Glutamatergic neuron (in vitro differentiated cells): ENCODE measurements at regions not wholly inside any gene's neighbourhood (a gene's known extent, or its start where the extent isn't known, plus 50 kb on each side); places are given as distances from the start of the nearest gene placed in this dataset.

Experiments
- DNase-seq: peaks from one replicate; pipeline ENCODE4 v3.0.0; 2022
- H3K27ac Mint-ChIP-seq: one replicate; pipeline ENCODE4 v1.8.0; 2020; ENCODE audit warnings: mild to moderate bottlenecking, mixed read lengths, inconsistent platforms; ENCODE audit not compliant: unreplicated experiment
- H3K27me3 Mint-ChIP-seq: one replicate; pipeline ENCODE4 v1.8.0; 2020; ENCODE audit warnings: mild to moderate bottlenecking, moderate library complexity, mixed read lengths, inconsistent platforms; ENCODE audit not compliant: unreplicated experiment
- H3K36me3 Mint-ChIP-seq: one replicate; pipeline ENCODE4 v1.8.0; 2020; ENCODE audit warnings: mild to moderate bottlenecking, mixed read lengths, inconsistent platforms; ENCODE audit not compliant: unreplicated experiment
- H3K4me1 Mint-ChIP-seq: one replicate; pipeline ENCODE4 v1.8.0; 2020; ENCODE audit warnings: mild to moderate bottlenecking, low read depth, mixed read lengths, inconsistent platforms; ENCODE audit not compliant: unreplicated experiment
- H3K4me3 Mint-ChIP-seq: one replicate; pipeline ENCODE4 v1.8.0; 2020; ENCODE audit warnings: mild to moderate bottlenecking, mixed read lengths, inconsistent platforms; ENCODE audit not compliant: unreplicated experiment
- H3K9me3 Mint-ChIP-seq: one replicate; pipeline ENCODE4 v1.8.0; 2020; ENCODE audit warnings: mild to moderate bottlenecking, moderate library complexity, mixed read lengths, inconsistent platforms; ENCODE audit not compliant: unreplicated experiment
- TF ChIP-seq, protein P1 (sequence below): fragments of 200-600 bp; sonication (generic); IDR thresholded peaks from one replicate; pipeline ENCODE4 v1.5.0; 2021; ENCODE audit not compliant: partially characterized antibody, unreplicated experiment

DNA sequence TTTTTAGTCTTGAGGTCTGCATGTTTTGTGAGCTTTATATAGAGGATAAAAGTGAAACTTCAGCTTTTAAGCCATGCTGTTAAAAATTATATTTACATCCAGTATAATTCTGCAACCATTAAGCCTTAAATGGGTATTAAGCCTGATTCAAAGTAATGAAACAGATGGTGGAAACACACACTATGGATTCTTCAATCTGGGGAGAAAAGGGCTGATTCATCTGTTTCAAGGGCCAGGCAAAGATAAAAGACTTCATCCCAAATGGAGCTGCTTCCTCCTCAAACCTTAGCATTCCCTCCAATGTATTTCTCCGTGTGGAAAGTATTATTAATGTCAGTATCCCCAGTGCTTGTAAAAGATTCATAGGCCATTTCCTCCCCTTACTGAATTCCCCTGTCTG, 367.4 kb upstream of the ZFHX3 start:
- Mint-ChIP-seq H3K27ac (no peak overlapping the region), H3K27me3 (no peaks in the 10 kb centered on the region), H3K4me3 (no peak overlapping the region), H3K4me1 (peaks cover 1% of the 10 kb centered on the region), H3K9me3 (no peaks in the 10 kb centered on the region), H3K36me3 (no peaks in the 10 kb centered on the region)
- TF ChIP-seq, protein P1, sequence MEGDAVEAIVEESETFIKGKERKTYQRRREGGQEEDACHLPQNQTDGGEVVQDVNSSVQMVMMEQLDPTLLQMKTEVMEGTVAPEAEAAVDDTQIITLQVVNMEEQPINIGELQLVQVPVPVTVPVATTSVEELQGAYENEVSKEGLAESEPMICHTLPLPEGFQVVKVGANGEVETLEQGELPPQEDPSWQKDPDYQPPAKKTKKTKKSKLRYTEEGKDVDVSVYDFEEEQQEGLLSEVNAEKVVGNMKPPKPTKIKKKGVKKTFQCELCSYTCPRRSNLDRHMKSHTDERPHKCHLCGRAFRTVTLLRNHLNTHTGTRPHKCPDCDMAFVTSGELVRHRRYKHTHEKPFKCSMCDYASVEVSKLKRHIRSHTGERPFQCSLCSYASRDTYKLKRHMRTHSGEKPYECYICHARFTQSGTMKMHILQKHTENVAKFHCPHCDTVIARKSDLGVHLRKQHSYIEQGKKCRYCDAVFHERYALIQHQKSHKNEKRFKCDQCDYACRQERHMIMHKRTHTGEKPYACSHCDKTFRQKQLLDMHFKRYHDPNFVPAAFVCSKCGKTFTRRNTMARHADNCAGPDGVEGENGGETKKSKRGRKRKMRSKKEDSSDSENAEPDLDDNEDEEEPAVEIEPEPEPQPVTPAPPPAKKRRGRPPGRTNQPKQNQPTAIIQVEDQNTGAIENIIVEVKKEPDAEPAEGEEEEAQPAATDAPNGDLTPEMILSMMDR = no peak
- no peak for DNase-seq

DNA sequence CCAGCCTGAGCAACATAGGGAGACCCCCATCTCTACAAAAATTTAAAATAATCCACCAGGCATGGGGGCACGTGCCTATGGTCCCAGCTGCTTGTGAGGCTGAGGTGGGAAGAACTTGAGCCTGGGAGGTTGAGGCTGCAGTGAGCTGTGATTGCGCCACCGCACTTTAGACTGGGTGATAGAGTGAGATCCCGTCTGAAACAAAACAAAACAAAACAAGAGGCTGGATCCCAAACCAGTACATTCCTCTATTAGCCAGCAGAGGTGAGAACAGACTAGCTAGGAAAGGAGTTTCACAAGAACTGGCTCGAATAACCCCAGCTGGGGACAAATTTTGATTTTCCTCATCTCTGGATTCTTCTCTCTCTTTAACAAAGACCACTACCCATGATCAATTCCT, 366.7 kb upstream of the ZFHX3 start:
- DNase-seq = no peak
- Mint-ChIP-seq H3K4me1 (peaks cover 1% of the 10 kb centered on the region), H3K4me3 (no peak overlapping the region), H3K27me3 (no peaks in the 10 kb centered on the region), H3K36me3 (no peaks in the 10 kb centered on the region), H3K27ac (no peak overlapping the region), H3K9me3 (no peaks in the 10 kb centered on the region)
- TF ChIP-seq, protein P1 = no peak

DNA sequence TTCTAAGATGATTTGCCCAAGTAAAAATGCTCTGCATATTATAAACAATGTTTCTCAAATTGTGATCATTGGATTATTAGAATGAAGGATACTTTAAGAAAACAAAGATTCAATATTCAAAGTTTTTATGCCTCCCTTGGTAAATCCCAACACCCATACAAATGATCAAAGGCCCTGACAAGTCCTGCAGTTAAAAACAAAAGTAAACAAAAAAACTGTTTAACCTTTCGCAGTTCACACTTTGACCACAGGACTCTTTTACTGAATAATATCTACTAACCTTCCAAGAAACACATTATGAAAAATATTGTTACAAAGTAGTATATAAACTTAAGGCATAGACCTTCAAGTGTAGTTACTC, 365.9 kb upstream of the ZFHX3 start:
- Mint-ChIP-seq H3K36me3 (no peaks in the 10 kb centered on the region), H3K27ac (no peak overlapping the region), H3K9me3 (no peaks in the 10 kb centered on the region), H3K4me1 (peaks cover 1% of the 10 kb centered on the region), H3K4me3 (no peak overlapping the region), H3K27me3 (no peaks in the 10 kb centered on the region)
- no peak for DNase-seq
- TF ChIP-seq, protein P1 = no peak

DNA sequence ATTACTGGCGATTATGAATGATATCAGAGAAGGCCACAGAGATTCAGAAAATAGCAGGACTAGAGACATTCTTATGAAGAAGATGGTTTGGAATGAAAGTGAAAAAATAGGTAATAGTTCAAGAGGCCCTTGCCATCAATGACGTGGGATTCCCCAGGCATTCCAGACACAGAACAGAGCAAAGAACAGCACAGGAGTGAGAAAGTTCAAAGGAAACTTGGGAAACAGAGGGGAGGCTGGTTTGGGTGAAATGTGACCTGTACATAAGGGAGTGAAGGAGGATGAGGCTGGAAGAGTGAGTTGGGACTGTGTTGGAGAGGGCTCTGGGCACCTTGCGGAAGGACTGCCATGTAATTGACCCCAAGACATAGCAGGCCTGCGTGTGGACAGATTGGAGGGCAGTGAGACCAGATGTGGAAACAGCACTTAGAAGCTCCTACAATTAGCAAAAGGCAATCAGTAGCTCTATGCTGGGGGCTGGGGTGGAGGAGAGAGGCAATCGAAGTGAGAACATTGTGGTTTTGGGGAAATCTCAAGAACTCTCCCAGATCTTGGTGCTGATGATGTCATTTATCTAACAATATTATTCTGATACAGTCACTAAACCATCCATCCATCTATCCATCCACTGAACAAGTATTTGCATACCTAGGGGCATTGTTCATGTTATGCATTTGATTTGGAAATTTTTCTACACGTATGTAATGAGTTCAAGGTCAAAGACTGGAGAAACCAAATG, 365.3 kb upstream of the ZFHX3 start:
- TF ChIP-seq, protein P1 = no peak
- H3K27ac Mint-ChIP-seq = no peak overlapping the region
- no peaks in the 10 kb centered on the region for H3K27me3 Mint-ChIP-seq
- peaks cover 1% of the 10 kb centered on the region for H3K4me1 Mint-ChIP-seq
- H3K9me3 Mint-ChIP-seq = no peaks in the 10 kb centered on the region
- no peak for DNase-seq
- H3K4me3 Mint-ChIP-seq = no peak overlapping the region
- H3K36me3 Mint-ChIP-seq = no peaks in the 10 kb centered on the region

DNA sequence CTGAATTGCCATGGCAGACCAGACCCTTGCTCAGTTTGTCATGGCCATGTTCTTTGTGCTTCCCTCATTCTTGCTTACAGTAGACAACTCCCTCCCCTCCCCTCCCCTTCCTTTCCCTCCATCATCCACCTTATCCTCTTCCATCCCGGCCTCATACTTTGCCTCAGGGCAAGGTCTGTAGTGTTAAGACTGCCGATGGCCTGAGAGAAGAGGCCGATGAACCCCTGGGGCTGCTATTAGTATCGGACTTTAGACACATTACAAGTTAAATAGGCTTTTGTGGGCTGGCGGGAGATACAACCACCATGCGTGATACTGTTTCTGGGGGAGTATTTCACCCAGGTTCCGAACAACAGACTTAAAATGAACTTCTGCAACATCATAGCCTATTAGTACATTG, 364.5 kb upstream of the ZFHX3 start:
- no peak overlapping the region for H3K4me3 Mint-ChIP-seq
- DNase-seq = no peak
- H3K36me3 Mint-ChIP-seq = no peaks in the 10 kb centered on the region
- peaks cover 3% of the 10 kb centered on the region for H3K27me3 Mint-ChIP-seq
- H3K9me3 Mint-ChIP-seq = no peaks in the 10 kb centered on the region
- TF ChIP-seq, protein P1 = no peak
- no peak overlapping the region for H3K27ac Mint-ChIP-seq
- H3K4me1 Mint-ChIP-seq = peaks cover 1% of the 10 kb centered on the region
